HG03354 (cell line): ENCODE measurements at regions not wholly inside any gene's neighbourhood (a gene's known extent, or its start where the extent isn't known, plus 50 kb on each side); places are given as distances from the start of the nearest gene placed in this dataset.
"Not testable (repeated sequence)": the region's sequence is repeated elsewhere in the genome, so short reads cannot be mapped to it uniquely, and the experiment has no call there.

Experiments
- ATAC-seq: cut with Tn5 transposase; IDR thresholded peaks from one replicate; pipeline ENCODE4 v1.9.1; 2021; ENCODE audit warnings: mild to moderate bottlenecking; ENCODE audit not compliant: unreplicated experiment, poor library complexity, severe bottlenecking

- ATAC-seq, result no peak
Measured at GRCh38 chr2:88396209-88396608, 56.3 kb downstream of the FOXI3 start.

- no peak for ATAC-seq
Measured at GRCh38 chr2:88377641-88377991, 74.9 kb downstream of the FOXI3 start.

- no peak for ATAC-seq
Measured at GRCh38 chr2:88372042-88372441, 80.5 kb downstream of the FOXI3 start.

- ATAC-seq, result not testable (repeated sequence)
Measured at GRCh38 chr2:88365408-88365807, 87.1 kb downstream of the FOXI3 start.

GRCh38 chr2:88355486-88355885 is 97.0 kb downstream of the FOXI3 start:
- ATAC-seq, result no peak

GRCh38 chr2:88351249-88351601 is 101.3 kb downstream of the FOXI3 start:
- no peak for ATAC-seq

GRCh38 chr2:88350331-88351248 is 101.9 kb downstream of the FOXI3 start:
- ATAC-seq, result peak; percentile 56

GRCh38 chr2:88345842-88346241 is 106.7 kb downstream of the FOXI3 start:
- ATAC-seq, result no peak

GRCh38 chr2:88342749-88343148 is 109.7 kb downstream of the FOXI3 start:
- ATAC-seq, result peak; percentile 72

GRCh38 chr2:88334418-88334817 is 118.1 kb downstream of the FOXI3 start:
- no peak for ATAC-seq

GRCh38 chr2:88331239-88331638 is 121.3 kb downstream of the FOXI3 start:
- ATAC-seq, result no peak

GRCh38 chr2:88329815-88330603 is 122.5 kb downstream of the FOXI3 start:
- peak; percentile 94 for ATAC-seq

- no peak for ATAC-seq
Measured at GRCh38 chr2:88321449-88322248, 130.8 kb downstream of the FOXI3 start.

- no peak for ATAC-seq
Measured at GRCh38 chr2:88320076-88320773, 132.3 kb downstream of the FOXI3 start.

GRCh38 chr2:88318956-88319330 is 133.6 kb downstream of the FOXI3 start:
- no peak for ATAC-seq

- no peak for ATAC-seq
Measured at GRCh38 chr2:88318071-88318955, 134.2 kb downstream of the FOXI3 start.

GRCh38 chr2:88310787-88311186 is 140.6 kb downstream of the THNSL2 start:
- no peak for ATAC-seq

- ATAC-seq, result no peak
Measured at GRCh38 chr2:88307817-88308216, 137.7 kb downstream of the THNSL2 start.

- no peak for ATAC-seq
Measured at GRCh38 chr2:88303865-88304264, 133.7 kb downstream of the THNSL2 start.
